ENCODE measurements at regions not wholly inside any gene's neighbourhood (a gene's known extent, or its start where the extent isn't known, plus 50 kb on each side); places are given as distances from the start of the nearest gene placed in this dataset.

DNA sequence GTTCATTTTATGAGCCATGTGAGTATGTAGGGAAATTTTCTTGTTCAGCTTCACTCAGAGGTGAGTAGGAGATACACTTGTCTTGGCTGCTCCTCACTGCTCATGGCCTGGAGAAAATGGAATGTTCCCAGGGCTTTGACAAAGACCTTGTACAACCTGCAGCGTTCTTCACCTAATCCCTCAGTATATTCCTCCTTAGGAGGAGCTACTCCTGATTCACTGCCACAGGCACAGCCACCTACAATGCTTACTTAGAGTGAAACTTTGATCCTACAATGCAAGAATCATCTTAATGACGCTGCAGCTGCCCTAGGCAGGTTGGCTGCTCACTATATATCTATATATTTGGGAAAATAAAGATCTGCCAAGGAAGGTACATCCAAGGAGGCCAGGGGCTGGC is 364.2 kb downstream of the KLF5 start:
- Histone ChIP-seq H3K9ac (ENCODE audit: low read length) (no peak overlapping the region), H3K9me3 (ENCODE audit: control insufficient read depth, low read length) (no peaks in the 10 kb centered on the region)
- no peak for DNase-seq (ENCODE audit: low read depth)

DNA sequence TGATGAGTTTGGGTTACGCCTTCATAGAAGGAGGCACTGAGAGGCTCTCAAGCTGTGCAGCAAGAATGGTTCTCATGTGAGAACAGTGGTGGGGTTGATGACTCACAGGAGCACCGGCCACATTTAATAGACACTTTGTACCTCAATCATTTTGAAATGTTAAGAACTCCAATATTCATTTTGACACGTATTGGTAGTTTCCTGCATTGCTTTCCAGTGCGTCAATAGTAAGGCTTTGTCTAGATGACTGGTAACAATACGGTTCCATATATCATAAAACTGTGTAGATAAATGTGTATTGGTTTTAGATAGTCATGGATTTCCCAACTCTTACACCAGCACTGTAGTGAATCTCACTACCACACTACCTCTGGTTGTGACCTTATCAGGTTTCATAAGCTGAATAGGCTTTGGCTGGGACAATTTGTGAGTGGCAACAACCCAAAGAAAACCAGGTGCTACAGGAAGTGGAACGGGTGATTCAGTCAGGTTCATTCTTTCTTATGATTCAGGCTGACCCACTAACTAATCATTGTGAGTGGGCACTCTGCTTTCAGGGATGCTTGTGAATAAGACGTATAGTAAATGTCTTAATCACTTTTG is 362.6 kb downstream of the KLF5 start:
- Histone ChIP-seq H3K4me3 (ENCODE audit: low read length) (no peak overlapping the region), H3K36me3 (ENCODE audit: control insufficient read depth, insufficient read depth, low read length, severe bottlenecking) (no peaks in the 10 kb centered on the region), H3K9ac (ENCODE audit: low read length) (no peak overlapping the region), H3K4me1 (ENCODE audit: control insufficient read depth, insufficient read depth, low read length) (no peaks in the 10 kb centered on the region), H3K27me3 (replicated peaks; ENCODE audit: control insufficient read depth, insufficient read depth, low read length) (no peaks in the 10 kb centered on the region), H3K9me3 (ENCODE audit: control insufficient read depth, low read length) (no peaks in the 10 kb centered on the region)
- DNase-seq (ENCODE audit: low read depth), result no peak

More for the DNA sequence above, 364.2 kb downstream of the KLF5 start:
- no peaks in the 10 kb centered on the region for H3K4me1 ChIP-seq (ENCODE audit: control insufficient read depth, insufficient read depth, low read length)
- H3K27me3 ChIP-seq (replicated peaks; ENCODE audit: control insufficient read depth, insufficient read depth, low read length), result no peaks in the 10 kb centered on the region
- H3K36me3 ChIP-seq (ENCODE audit: control insufficient read depth, insufficient read depth, low read length, severe bottlenecking), result no peaks in the 10 kb centered on the region
- no peak overlapping the region for H3K4me3 ChIP-seq (ENCODE audit: low read length)

DNA sequence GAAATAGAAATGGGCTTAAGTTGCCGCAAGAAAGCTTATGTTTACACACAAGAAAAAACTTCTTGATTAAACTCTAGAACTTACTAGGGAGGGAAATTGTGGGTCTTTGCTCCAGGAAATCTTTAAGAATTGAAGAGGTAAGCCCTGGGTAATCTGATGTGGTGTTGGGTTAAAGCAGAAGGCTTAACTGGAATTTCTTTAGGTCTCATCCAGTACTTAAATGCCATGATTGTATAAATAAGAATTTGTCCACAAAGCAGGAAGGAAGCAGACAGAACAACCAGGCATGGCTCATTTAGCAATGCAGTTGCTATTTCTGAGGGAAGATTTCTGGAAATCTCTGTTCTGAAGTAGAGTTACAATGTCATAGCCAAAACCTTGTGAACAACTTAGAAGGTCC is 360.4 kb downstream of the KLF5 start:
- Histone ChIP-seq H3K9ac (ENCODE audit: low read length) (no peak overlapping the region), H3K27me3 (replicated peaks; ENCODE audit: control insufficient read depth, insufficient read depth, low read length) (no peaks in the 10 kb centered on the region), H3K9me3 (ENCODE audit: control insufficient read depth, low read length) (no peaks in the 10 kb centered on the region), H3K4me1 (ENCODE audit: control insufficient read depth, insufficient read depth, low read length) (no peaks in the 10 kb centered on the region), H3K36me3 (ENCODE audit: control insufficient read depth, insufficient read depth, low read length, severe bottlenecking) (no peaks in the 10 kb centered on the region), H3K4me3 (ENCODE audit: low read length) (no peak overlapping the region)
- peak; percentile 34 for DNase-seq (ENCODE audit: low read depth)

DNA sequence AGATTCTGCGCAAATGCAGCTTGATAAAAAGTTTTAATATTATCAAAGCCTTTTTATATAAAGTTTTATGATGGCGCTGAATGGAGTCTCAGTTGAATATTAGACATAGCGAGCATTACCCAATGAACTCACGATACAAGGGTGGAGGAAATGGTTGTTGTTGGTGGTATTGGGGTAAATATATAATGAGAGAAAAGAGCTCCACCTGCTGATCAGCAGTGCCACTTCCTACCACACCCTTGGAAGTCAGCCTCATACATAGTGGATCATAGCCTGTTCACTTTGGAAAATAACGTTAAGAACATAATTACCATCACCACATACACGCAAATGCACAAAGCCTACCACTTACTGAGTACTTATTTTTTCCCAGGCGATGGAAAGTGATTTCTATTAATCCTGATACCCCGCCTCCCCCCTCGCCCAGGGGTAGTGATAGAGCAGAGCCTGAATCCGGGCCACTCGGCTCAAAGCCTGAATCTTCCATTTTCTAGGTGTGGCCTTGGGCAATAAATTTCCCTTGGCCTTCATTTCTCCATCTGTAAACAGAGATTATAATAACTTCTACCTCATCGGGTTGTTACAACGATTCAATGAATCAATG is 358.3 kb downstream of the KLF5 start:
- Histone ChIP-seq H3K27me3 (replicated peaks; ENCODE audit: control insufficient read depth, insufficient read depth, low read length) (no peaks in the 10 kb centered on the region), H3K9me3 (ENCODE audit: control insufficient read depth, low read length) (no peaks in the 10 kb centered on the region), H3K9ac (ENCODE audit: low read length) (no peak overlapping the region), H3K36me3 (ENCODE audit: control insufficient read depth, insufficient read depth, low read length, severe bottlenecking) (no peaks in the 10 kb centered on the region), H3K4me3 (ENCODE audit: low read length) (no peak overlapping the region), H3K4me1 (ENCODE audit: control insufficient read depth, insufficient read depth, low read length) (no peaks in the 10 kb centered on the region)
- no peak for DNase-seq (ENCODE audit: low read depth)

DNA sequence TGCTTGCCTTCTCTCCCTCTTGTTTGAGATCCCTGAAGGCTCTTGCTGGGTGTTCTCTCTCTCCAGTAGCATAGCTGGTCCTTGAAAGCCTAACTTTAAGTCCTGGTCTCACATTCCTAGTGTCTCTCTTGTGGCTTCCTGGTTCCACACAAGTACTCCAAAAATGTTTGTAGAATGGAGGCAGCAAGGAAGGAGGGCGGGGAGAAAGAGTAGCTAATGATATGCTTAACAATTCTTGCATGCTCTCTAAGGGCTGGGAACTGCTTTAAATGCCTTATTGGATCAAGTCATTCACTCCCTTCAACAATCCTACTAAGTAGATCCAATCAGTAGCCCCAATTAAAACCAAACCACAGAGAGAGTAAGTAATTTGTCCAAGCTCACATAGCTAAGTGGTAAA is 357.3 kb downstream of the KLF5 start:
- Histone ChIP-seq H3K9ac (ENCODE audit: low read length) (no peak overlapping the region), H3K4me3 (ENCODE audit: low read length) (no peak overlapping the region), H3K36me3 (ENCODE audit: control insufficient read depth, insufficient read depth, low read length, severe bottlenecking) (no peaks in the 10 kb centered on the region), H3K4me1 (ENCODE audit: control insufficient read depth, insufficient read depth, low read length) (no peaks in the 10 kb centered on the region), H3K9me3 (ENCODE audit: control insufficient read depth, low read length) (no peaks in the 10 kb centered on the region), H3K27me3 (replicated peaks; ENCODE audit: control insufficient read depth, insufficient read depth, low read length) (no peaks in the 10 kb centered on the region)
- peak; percentile 15 for DNase-seq (ENCODE audit: low read depth)

DNA sequence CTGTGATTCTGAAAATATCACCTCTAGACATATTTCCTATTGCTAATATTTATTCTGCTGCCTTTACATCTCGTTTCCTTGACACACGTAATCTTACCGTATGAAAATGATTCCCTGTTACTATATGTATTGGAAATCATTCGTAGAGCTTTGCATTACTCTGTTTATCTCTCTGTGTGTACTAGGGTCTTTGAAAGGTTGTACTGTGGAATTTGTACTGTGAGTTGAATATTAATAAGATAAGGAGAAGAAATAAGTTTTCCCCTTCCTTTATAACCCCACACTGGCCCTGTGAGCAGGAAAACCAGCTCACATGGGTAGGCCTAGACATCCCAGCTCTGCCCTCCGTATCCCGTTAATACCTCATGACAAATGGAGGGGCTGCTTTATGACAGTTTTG is 354.9 kb downstream of the KLF5 start:
- no peaks in the 10 kb centered on the region for H3K36me3 ChIP-seq (ENCODE audit: control insufficient read depth, insufficient read depth, low read length, severe bottlenecking)
- H3K4me1 ChIP-seq (ENCODE audit: control insufficient read depth, insufficient read depth, low read length), result no peaks in the 10 kb centered on the region
- H3K9ac ChIP-seq (ENCODE audit: low read length), result no peak overlapping the region
- DNase-seq (ENCODE audit: low read depth), result no peak
- H3K27me3 ChIP-seq (replicated peaks; ENCODE audit: control insufficient read depth, insufficient read depth, low read length), result no peaks in the 10 kb centered on the region
- H3K9me3 ChIP-seq (ENCODE audit: control insufficient read depth, low read length), result no peaks in the 10 kb centered on the region
- no peak overlapping the region for H3K4me3 ChIP-seq (ENCODE audit: low read length)

DNA sequence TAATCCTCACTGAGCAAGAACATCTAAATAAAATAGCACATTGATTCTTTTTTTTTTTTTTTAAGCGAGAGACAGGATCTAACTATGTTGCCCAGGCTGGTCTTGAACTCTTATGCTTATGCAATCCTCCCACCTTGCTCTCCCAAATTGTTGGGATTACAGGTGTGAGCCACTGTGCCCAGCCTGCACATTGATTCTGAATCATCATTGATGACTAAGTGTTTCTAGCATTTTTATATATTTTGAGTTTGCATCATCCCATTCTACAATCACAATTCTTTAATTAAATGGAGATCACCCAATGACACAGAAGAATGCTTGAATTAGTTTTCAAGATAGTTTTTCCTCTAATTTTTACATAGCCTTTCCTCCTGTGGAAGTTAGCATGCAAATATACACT is 354.1 kb downstream of the KLF5 start:
- H3K9me3 ChIP-seq (ENCODE audit: control insufficient read depth, low read length), result no peaks in the 10 kb centered on the region
- no peaks in the 10 kb centered on the region for H3K36me3 ChIP-seq (ENCODE audit: control insufficient read depth, insufficient read depth, low read length, severe bottlenecking)

DNA sequence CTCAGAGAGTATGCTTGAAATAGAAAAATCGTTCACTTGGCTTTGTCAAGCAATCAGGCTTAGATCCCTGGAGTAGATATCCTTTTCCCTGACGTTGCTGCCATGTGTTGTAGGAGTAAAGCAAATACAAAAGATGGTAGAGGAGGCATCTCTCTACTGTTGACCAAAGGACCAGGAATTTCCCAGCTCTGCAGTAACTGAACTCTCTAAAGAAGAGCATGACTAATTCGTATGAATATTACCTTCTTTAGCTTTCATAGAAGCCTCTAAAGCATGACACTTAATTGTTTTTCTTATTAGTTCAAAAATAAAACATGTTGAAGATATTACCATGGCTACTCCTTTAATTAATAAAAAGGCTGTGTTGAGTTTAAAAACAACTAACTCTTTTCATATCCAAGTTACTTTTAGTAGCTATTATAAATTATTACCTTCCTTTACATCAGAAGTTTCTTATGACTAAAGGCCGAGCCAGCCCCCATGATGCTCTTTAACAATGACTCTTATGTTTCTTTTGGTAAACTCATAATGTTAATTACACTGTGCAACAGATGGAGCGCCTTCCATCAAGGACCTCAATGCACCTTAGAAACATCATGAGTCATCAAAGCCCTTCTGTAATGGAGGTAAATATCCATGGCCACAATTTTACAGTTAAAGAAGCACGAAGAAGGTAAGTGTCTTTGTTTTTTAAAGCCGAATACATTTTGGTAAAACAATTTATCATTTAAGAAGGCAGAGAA is 352.4 kb downstream of the KLF5 start:
- Histone ChIP-seq H3K9me3 (ENCODE audit: control insufficient read depth, low read length) (no peaks in the 10 kb centered on the region), H3K27me3 (replicated peaks; ENCODE audit: control insufficient read depth, insufficient read depth, low read length) (no peaks in the 10 kb centered on the region), H3K9ac (ENCODE audit: low read length) (no peak overlapping the region), H3K36me3 (ENCODE audit: control insufficient read depth, insufficient read depth, low read length, severe bottlenecking) (no peaks in the 10 kb centered on the region), H3K4me3 (ENCODE audit: low read length) (no peak overlapping the region), H3K4me1 (ENCODE audit: control insufficient read depth, insufficient read depth, low read length) (no peaks in the 10 kb centered on the region)
- DNase-seq (ENCODE audit: low read depth), result no peak

More for the DNA sequence above, 354.1 kb downstream of the KLF5 start:
- Histone ChIP-seq H3K4me3 (ENCODE audit: low read length) (no peak overlapping the region), H3K4me1 (ENCODE audit: control insufficient read depth, insufficient read depth, low read length) (no peaks in the 10 kb centered on the region), H3K9ac (ENCODE audit: low read length) (no peak overlapping the region), H3K27me3 (replicated peaks; ENCODE audit: control insufficient read depth, insufficient read depth, low read length) (no peaks in the 10 kb centered on the region)
- DNase-seq (ENCODE audit: low read depth), result no peak

DNA sequence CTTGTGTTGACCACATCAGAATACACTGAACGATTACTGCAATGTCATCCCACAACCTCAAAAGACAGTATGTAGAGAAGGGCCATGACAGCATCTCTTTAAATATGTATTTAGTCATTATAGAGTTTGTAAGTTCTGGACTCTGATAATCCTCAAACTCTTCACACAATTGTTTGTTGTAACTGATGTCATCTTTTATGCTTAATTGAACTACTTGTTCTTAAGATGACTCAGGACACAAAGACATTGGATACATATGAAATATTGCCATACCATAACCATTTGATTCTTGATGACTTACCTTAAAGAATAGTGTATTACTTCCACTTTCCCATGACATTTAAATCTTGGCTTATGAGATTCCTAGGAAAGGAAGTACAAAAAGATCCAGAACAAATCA is 347.6 kb downstream of the KLF5 start:
- no peaks in the 10 kb centered on the region for H3K36me3 ChIP-seq (ENCODE audit: control insufficient read depth, insufficient read depth, low read length, severe bottlenecking)
- H3K9me3 ChIP-seq (ENCODE audit: control insufficient read depth, low read length), result no peaks in the 10 kb centered on the region
- H3K27me3 ChIP-seq (replicated peaks; ENCODE audit: control insufficient read depth, insufficient read depth, low read length), result no peaks in the 10 kb centered on the region
- no peak overlapping the region for H3K9ac ChIP-seq (ENCODE audit: low read length)
- no peaks in the 10 kb centered on the region for H3K4me1 ChIP-seq (ENCODE audit: control insufficient read depth, insufficient read depth, low read length)
- H3K4me3 ChIP-seq (ENCODE audit: low read length), result no peak overlapping the region
- no peak for DNase-seq (ENCODE audit: low read depth)

DNA sequence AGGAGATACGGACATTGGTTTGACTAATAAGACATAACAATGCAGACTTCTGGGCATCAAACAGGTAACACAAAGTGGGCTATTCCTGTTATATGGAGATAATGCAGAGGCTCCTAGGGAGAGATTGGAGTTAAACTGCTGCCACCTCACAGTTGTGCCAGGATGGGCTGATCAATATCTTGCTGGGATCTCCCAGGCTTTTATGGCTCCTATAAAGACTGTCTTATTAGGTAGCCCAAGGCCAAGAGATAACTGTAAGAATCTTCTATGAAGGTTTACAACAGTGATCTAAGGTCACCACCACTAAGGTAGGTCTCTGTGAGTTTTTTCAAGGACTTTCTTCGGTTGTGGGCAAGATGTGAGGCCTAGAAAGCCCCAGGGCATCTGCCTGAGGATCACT is 345.8 kb downstream of the KLF5 start:
- no peaks in the 10 kb centered on the region for H3K27me3 ChIP-seq (replicated peaks; ENCODE audit: control insufficient read depth, insufficient read depth, low read length)
- no peaks in the 10 kb centered on the region for H3K36me3 ChIP-seq (ENCODE audit: control insufficient read depth, insufficient read depth, low read length, severe bottlenecking)
- no peak for DNase-seq (ENCODE audit: low read depth)
- H3K4me1 ChIP-seq (ENCODE audit: control insufficient read depth, insufficient read depth, low read length), result no peaks in the 10 kb centered on the region
- no peak overlapping the region for H3K9ac ChIP-seq (ENCODE audit: low read length)
- no peak overlapping the region for H3K4me3 ChIP-seq (ENCODE audit: low read length)
- H3K9me3 ChIP-seq (ENCODE audit: control insufficient read depth, low read length), result no peaks in the 10 kb centered on the region

DNA sequence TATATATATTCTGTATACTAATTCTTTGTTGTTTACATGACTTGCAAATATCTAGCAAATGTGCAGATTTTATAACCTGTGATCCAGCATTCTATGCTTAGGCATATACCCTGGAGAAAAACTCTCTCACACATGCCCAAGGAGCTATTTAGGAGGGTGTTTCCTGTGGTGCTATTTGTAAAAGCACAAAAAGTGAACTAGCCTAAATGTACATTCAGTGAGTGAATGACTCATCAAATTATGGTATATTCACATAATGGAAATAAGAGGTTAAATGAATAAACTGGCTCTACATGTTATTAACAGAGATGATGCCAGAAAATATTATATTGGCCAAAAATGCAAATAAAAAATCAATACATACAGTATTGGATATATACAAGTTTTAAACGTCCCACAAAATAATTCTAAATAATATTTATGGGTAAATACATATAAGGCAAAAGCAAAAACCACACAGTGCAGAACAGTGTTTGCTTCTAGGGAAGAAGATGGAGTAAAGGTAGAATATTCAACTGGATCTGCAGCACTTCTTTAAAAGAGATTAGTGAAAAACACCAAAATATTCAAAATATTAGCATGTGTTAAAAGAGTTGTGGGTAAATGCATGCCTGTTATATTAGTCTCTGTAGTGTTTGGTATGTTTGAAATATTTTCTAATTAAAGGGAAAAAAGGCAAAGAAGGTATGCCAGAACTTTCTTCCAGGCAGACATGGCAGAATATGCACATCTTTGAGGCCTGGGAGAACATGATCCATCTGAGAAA is 344.7 kb downstream of the KLF5 start:
- no peaks in the 10 kb centered on the region for H3K9me3 ChIP-seq (ENCODE audit: control insufficient read depth, low read length)

More for the DNA sequence above, 344.7 kb downstream of the KLF5 start:
- Histone ChIP-seq H3K9ac (ENCODE audit: low read length) (no peak overlapping the region), H3K27me3 (replicated peaks; ENCODE audit: control insufficient read depth, insufficient read depth, low read length) (no peaks in the 10 kb centered on the region), H3K4me1 (ENCODE audit: control insufficient read depth, insufficient read depth, low read length) (no peaks in the 10 kb centered on the region), H3K4me3 (ENCODE audit: low read length) (no peak overlapping the region), H3K36me3 (ENCODE audit: control insufficient read depth, insufficient read depth, low read length, severe bottlenecking) (no peaks in the 10 kb centered on the region)
- peak; percentile 15 for DNase-seq (ENCODE audit: low read depth)
